Retina (tissue), 1 donor: ENCODE measurements at regions not wholly inside any gene's neighbourhood (a gene's known extent, or its start where the extent isn't known, plus 50 kb on each side); places are given as distances from the start of the nearest gene placed in this dataset.
"Not testable (repeated sequence)": the region's sequence is repeated elsewhere in the genome, so short reads cannot be mapped to it uniquely, and the experiment has no call there.

ENCODE experiments used
- DNase-seq: peaks from one replicate; pipeline ENCODE4 v3.0.0-alpha.2; 2016

DNA sequence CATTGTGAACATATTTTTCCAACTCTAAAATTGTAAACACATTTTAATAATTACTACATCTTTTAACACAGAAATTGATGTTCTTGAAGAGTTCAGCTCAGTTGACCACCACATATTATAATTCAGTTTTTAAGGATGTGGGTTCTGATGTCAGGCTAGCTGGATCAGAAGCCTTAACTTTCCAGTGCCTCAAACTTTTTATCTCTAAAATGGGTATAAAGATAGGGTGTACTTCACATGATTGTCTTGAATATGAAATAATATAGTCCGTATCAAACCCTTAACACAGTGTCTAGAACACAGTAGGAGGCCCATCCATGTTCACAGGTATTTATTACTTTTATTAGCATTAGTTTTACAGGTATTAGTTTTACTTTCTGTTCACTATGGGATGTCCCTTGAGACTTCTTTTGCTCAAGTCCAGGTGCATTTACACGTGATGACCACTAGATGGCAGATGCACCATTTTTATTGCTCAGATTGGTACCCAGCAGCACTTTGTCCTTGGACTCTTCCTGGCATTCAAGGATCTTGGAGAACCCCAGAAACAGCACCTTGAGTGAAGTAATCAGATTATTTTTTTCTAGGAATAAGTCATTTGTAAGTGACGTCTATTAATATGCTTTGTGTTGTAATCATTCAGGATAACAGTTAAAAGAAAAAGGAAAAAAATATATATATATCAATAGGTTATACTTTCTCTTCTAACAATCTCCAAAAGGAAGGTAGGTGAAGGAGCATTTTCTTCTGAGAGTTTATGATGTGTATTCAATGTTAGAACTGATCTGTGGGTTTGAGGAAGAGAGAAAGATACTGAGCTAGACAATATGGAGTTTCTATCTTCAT, 580.2 kb downstream of the ETNK1 start:
- peak; percentile 51 for DNase-seq

DNA sequence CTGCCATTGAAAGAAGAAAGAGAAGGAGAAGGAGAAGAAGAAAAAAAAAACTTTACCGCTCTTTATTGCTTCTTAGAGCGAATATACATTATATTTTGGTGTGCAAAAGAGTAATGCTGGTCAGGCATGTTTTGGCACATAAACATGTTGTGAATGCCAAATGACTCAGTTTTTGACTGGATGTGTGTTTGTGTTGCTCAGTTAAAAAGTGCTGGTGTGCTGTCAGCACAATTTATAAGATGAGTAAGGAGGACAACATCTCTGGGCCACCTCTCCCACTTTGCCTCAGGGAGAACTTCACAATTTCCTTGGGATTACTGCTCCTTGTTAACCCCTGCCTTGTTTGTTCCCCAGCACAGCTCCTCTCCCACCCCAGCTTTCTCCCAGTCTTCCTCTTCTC, 584.8 kb downstream of the ETNK1 start:
- DNase-seq, result no peak

DNA sequence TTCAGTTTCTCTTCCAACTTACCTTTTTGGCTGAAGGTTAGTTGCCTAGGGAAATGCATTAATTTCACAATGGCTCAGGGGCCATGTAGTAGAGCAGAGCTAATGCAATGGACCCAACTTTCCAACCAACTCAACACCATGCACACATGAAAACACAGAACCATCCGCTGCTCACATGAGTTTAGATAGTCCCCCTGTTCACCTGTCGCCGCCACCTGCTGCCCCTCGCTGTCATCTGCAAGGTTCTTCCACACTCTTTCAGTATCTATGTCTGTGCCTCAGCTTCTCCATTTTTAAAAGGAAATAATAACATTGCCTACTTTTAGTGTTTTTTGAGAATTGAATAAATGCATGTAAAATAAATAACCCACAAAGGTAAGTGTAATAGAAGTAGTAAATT, 585.6 kb downstream of the ETNK1 start:
- no peak for DNase-seq

DNA sequence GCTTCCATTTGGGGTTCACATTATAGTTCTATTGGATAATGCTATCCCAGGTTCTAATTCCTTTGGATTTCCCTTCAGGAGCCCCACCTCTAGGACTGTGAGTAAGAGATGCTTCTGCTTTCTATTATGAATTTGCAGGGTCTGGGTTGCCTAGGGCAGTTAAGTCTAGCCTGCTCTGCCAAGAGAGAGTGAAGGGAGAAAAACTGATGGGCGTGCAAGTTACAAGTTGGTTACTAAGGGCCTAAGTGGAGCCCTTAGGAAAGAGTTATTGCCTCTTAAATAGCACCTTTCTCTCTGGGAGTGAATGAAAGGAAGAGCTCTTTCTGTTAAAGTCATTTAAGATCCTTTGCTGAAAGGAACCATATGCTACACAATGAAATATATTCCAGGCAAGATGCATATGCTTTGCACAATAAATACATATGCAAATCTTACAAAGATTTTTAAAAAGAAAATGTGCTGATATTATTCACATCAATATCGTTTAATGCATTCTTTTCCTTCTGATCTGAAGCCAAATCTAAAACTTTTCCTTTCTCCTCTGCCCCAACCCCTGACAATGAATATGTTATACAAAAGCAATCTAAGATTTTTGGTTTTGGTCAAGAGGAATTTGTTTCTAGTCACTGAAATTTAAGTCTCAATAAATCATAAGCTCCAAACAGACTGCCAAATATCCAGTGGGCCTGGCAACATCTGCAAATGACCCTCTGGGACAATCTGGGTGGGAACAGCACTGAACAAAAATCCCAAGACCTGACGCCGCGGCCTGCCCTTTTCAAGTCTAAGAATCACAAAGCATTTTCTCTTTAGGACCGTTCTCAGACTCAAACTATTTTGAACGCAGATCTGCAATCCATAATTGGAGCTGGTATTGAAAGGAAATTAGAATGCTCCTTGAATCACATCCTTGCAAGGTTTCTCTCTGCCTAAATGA, 586.7 kb downstream of the ETNK1 start:
- no peak for DNase-seq

DNA sequence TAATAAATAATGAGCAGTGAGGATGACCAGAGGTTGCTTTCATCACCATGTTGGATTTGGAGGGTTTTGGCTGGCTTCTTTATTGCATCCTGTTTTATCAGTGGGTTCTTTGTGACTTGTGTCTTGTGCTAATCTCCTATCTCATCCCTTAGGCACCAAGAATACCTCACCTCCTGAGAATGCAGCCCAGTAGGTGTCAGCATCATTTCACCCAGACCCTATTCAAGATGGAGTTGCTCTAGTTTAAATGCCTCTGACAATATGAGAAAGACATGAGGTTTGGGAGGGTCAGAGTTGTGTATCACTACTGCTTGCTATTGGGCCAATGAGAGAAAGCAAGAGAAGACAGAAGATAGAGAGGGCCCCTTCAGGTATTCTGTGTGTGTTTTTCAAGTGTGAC, 592.2 kb downstream of the ETNK1 start:
- DNase-seq, result no peak

DNA sequence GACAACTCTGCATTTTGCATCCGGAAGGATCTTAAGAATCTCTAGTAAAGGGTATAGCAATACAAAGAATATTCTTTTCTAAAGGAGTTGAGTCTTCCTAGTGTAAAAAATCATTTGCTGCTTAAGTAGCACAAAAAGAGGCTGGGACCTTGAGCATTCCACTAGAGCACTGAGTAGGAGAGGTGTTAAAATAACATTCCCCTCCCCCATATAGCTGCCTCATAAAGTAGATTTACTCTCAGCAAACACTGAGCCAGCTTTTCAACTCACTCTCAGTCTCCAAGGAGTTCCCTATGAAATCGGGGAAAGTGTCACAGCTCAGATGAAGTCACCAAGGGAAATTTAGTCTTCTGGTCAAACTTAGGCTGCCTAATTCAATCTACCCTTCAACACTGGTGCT, 592.7 kb downstream of the ETNK1 start:
- DNase-seq, result no peak

DNA sequence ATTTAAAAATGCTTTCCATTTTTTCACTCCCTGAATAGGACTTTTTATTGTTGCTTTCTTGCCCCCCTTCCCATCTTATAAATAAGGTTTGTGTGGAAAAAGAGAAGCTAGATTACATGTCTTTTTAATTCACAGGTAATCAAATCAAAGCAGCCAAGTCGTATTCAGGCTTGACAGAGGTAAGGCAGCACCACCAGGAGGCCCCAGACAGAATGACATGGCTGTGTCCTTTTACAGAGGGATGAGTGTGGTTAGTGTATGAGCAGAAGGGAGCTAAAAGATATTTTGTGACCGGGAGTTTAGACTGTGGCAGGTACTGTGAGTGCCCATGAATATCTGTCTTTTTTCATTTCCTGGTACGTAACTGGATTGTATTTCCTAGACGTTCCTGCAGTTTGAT, 596.1 kb downstream of the ETNK1 start:
- no peak for DNase-seq

DNA sequence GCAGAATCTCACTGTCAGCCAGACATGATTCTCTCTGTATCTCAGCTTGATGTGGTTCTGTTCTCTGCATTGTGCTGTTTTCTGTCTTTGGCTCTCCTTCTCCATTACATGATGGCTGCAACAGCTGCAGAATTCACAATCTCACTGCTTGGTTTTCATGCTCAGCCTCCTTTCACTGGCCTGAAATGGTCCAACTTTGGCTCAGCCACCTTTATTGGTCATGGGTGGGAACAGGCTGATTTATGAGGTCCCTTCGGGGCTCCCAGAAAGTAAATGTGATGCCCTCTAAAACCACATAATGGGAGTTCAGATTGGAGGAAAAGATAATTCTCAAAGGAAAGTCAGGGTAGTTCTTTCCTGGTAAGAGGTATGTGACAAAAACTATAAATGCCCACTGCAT, 597.0 kb downstream of the ETNK1 start:
- DNase-seq, result no peak

DNA sequence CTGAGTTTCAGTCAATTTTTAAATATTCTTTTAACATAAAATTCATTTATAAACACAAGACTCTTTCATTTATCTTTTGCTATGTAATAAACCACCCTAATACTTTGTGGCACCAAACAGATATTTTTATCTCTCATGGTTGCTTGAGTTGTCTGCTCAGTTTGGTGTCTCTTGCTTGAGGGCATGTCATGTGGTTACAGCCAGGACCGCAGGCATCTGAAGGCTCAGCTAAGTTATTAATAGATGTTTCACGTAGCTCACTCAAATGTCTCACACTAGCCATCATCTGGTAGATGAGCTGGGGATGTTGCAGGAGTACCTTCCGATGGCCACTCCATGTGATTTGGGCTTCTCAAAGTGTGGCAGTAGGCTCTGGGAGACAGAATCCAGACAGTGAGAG, 597.8 kb downstream of the ETNK1 start:
- no peak for DNase-seq

DNA sequence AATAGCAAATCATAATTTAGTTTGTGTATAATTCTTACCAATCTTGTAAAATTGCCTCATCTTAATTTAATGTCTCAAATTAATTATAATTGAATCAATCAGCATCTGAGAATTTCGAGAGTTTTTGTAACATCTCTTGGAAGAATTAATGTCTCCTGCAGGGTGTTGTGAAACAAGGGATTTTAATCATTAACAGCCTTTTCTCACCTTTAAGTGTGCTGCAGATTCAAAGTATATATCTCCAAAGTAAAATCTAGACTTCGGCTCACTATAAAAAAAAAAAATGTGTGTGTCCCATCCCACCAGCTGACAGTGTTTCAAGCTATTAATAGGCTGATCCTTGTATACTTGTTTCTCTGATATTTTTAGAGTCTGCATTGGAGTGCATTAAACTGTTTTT, 603.1 kb downstream of the ETNK1 start:
- DNase-seq, result no peak

DNA sequence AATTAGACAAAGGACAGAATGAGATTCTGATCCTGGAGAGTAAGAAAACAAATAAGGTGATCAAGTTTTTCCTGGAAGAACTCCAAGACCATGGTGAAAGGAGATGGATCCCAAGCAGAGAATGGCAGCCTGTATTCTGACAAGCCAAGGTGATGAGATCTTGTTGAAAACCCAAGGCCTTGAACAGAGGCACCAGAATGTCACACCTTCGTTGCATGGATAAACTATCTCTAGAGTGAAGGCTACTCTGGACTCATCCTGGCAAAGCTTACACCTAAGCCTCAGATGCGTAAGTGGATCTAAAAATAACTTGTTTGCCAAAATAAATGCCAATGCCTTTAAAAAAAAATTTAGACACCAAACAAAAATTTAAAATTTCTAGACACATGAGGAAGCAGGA, 605.9 kb downstream of the ETNK1 start:
- no peak for DNase-seq

DNA sequence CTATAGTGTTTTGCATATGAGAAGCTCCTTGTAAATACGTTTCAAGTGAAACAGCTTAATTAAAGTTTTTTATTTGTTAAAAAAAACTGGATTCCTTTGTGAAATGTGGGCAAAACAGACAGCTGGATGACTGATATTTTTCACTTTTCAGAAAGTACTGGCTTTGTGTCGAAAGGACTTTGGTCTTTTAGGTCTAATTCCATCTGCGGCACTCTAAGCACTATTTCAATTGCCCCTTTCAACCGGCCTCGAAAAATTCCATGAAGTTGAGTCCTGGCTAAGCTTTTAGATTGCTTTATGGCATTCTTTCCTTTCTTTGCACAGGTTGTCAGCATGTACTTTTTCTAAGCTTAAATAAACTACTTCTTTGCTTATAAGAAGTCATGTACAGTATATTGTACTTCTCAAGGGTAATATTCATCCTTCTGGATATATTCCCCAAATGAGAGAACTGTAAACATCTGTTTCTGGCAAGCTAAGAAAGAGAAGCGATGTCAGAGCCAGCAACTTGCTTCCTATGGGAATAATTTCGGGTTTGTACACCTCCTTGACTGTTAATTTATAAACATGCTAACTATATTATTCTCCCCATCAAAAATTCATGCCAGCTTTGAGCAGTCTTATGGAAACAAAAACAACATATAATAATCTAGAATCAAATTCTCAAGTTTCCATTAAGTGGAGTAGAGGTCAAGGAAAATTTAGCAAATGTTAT, 611.3 kb downstream of the ETNK1 start:
- DNase-seq, result no peak

DNA sequence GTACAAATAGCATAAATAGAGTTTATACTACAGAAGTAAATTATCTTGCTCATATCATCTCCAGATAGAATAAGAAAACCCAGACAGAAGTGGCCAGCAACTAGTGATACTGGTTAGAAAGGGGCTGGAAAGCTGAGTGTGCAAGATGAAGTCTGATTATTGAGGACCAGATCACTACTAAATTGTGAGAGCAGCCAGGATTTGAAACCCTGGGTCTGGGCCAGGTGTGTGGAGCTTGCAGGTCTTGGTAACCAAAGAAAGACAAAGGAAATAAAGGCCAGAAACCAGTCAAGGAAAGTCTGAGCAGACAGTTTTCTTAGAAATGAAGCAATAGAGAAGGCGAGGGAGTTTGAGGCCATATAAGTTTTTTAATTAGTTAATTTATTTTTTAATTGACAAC, 611.8 kb downstream of the ETNK1 start:
- DNase-seq, result no peak

DNA sequence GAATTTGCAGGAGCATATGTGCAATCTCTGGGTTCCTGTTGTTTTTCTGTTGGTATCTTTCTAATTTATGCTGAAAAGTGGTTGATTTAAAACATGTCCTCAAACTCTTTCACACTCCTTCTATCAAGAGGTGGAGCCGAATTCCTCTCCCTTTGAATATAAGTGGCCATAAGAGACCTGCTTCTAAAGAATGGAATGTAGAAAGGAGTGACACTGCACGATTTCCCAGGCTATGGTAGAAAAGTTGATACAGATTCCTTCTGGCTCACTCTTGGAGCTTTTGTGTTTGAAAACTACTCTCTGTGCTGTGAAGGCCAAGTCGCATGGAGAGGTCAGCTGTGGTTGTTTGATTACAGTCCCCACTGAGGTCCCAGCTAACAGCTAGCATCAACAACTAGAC, 613.2 kb downstream of the ETNK1 start:
- no peak for DNase-seq

DNA sequence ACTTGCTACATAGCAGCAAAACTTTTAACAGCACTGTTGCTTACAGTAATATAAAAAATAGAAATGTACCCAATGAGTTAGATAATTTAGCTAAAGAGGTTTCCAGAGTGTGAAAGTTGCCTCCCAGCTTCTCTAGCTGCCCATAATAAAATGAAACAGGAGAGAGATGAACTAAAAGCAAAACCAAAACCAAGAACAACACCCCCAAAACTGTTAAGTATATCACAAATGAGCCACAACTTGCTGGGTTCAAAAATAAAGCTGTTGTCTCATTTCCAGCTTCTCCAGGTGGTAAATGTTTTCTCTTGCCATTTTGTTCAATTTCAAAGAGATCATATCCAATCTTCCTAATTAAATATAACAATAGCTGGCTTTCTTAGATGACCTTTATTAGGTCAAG, 614.0 kb downstream of the ETNK1 start:
- DNase-seq, result no peak

DNA sequence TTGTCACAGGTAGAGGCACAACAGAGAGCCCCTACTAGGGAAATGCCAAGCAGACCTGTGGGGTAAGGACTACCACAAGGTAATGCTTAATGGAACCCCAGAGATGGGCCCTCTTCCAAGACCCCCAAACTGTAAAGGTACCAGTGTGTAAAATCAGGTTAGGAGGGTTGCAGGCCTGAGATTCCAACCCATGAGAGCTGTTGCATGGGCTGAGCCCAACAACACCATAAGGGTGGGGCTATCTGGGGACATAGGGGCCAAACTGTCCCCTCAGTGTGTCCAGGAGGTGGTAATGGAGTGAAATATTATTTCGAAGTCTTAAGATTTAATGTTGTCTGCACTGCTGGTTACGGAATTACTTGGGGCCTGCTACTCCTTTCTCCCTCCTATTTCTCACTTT, 620.2 kb downstream of the ETNK1 start:
- DNase-seq, result no peak

DNA sequence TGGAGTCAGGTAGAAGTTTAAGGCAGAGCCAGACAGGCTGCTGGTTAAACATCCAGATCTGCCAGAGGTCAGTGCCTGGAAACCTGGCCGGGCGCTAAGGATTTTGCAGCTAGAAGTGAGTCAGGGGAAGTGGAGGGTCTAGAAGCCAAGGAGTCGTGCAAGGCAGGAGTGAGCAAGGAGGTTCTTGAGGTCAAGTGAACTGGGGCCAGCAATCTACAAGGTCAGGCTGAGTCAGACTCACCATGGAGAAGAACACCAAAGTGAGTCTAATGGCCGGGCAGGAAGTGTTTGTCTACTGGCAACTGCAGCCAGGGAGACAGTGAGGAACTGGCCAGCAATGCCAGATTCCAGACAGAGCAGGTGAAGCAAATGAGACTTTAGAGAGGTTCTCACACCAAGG, 628.2 kb downstream of the ETNK1 start:
- DNase-seq, result no peak

DNA sequence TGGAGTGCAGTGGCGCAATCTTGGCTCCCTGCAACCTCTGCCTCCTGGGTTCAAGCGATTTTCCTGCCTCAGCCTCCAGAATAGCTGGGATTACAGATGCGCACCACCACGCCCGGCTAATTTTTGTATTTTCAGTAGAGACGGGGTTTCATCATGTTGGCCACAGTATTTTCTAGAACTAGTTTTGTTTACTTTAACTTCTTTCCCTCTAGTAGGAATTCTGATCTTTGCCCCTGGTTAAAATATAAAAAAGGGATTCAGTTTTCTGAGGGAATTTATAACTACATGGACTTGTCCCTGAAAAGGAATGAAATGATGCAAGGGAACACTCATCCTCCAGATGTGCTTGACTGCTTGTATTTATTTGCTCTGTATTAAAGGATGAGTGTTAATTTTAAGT, 628.9 kb downstream of the ETNK1 start:
- DNase-seq, result not testable (repeated sequence)

DNA sequence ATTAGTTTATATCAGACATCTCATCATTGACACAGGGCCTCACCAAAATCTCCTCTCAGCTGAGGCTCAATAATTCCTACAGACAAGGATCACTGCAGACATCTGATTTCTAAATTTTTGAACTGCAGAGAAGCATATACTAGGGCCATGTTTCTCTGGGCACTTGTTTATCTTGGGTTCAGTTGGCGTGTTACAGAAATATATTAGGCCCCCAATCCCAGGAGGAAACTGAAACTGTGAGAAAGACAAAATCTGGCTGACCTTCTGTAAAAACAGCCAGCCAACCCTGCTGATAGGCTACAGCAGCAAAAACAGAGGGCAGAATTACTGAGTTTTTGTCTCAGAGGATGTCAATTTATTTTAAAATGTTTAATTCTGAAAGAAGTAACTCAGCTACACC, 634.6 kb downstream of the ETNK1 start:
- DNase-seq, result no peak

DNA sequence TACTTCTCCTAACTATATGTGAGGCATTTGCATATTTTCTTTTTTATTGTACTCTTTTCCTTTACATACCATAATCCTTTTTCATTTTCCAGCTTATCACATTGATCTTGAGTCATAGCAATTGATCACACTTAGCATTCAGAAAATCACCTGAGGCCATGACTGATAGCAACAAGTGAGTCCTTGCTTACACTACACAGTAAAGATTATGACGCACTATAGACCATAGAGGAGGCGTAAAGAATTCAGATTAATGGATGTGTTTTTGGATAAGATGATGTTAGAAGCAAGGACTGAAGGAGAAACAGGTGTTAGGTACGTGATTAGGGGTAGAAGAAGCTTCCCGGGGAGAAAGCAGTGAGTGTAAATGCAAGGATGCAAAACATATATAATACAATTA, 637.7 kb downstream of the ETNK1 start:
- no peak for DNase-seq

DNA sequence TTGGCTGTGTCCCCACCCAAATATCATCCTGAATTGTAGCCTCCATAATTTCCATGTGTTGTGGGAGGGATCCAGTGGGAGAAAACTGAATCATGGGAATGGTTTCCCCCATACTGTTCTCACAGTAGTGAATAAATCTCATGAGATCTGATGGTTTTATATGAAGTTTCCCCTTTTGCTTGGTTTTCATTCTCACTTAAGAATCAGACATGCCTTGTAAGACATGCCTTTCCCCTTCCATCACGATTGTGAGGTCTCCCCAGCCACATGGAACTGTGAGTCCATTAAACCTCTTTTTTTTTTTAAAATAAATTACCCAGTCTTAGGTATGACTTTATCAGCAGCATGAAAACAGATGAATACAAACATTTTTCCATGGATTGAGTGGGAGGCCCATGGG, 652.9 kb downstream of the ETNK1 start:
- DNase-seq, result no peak

DNA sequence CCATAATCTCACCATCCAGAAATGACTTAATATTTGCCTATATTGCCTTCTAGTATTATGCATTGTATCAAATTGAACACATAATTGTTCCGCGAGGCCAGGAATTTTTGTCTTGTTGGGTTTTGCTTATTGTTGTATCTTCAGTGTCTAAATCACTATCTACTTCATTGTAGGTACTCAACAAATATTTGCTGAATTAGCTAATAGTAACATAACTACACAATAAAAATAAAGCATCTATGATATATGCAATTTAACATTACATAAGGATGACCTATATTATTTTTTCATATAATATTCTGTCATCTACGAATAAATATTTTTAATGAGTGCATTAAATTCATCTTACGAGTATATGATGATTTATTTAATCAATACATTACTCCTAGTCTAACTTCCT, 656.3 kb downstream of the ETNK1 start:
- no peak for DNase-seq

DNA sequence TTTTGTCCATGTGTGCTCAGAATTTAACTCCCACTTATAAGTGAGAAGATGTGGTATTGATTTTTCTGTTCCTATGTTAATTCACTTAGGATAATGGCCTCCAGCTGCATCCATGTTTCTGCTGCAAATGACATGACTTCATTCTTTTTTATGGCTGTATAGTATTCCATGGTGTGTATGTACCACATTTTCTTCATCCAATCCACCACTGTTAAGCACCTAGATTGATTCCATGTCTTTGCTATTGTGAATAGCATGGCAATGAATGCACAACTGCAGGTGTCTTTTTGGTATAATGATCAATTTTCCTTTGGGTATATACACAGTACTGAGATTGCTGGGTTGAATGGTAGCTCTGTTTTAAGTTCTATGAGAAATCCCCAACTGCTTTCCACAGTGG, 657.7 kb downstream of the ETNK1 start:
- no peak for DNase-seq
